Epithelial cell of proximal tubule (primary cell): ENCODE measurements at regions not wholly inside any gene's neighbourhood (a gene's known extent, or its start where the extent isn't known, plus 50 kb on each side); places are given as distances from the start of the nearest gene placed in this dataset.

Source experiments
- DNase-seq: peaks from one replicate; pipeline ENCODE4 v3.0.0-alpha.2; 2011; ENCODE audit warnings: low read depth
- H3K4me3 ChIP-seq: 2 replicates; pipeline ENCODE4 v1.5.1; 2011; ENCODE audit warnings: low read depth, mild to moderate bottlenecking, low read length
- CTCF ChIP-seq: conservative IDR thresholded peaks from 2 replicates; pipeline ENCODE4 v1.5.1; 2012; ENCODE audit warnings: low read depth, mild to moderate bottlenecking, low read length

- no peak for TF ChIP-seq CTCF
- no peak overlapping the region for H3K4me3 ChIP-seq
- no peak for DNase-seq
Measured at GRCh38 chr11:82636615-82637014, 97.0 kb downstream of the FAM181B start.

DNA sequence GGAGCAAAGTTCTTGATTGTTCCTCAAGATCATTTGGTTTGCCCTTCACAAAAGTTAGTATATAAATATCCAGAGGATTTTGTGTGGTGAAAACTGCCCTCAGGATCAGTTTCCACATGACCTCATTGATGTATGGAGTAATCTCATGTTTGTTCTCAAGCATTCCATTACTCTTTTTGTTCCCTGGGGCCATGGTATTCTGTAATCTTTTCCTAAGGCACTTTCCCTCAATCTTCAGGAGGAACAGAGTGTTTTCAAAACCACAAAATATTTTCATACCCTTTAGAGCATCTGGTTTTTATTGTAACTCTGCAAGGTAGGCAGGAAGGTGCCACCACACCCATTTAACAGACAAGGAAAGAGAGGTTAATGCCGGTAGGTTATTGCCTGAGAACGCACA, 99.6 kb downstream of the FAM181B start:
- DNase-seq: no peak
- TF ChIP-seq CTCF: no peak

GRCh38 chr11:82631722-82632630, 101.7 kb downstream of the FAM181B start:
- DNase-seq: peak; percentile 30
- TF ChIP-seq CTCF: no peak
- no peak overlapping the region for H3K4me3 ChIP-seq

More for the DNA sequence above, 99.6 kb downstream of the FAM181B start:
- no peak overlapping the region for H3K4me3 ChIP-seq

- H3K4me3 ChIP-seq: no peak overlapping the region
- no peak for DNase-seq
- no peak for TF ChIP-seq CTCF
Measured at GRCh38 chr11:82610671-82611070, 123.0 kb downstream of the FAM181B start.

GRCh38 chr11:82606738-82607137, 126.9 kb downstream of the FAM181B start:
- no peak for TF ChIP-seq CTCF
- DNase-seq: no peak
- H3K4me3 ChIP-seq: no peak overlapping the region

- H3K4me3 ChIP-seq: no peak overlapping the region
- TF ChIP-seq CTCF: no peak
- DNase-seq: no peak
Measured at GRCh38 chr11:82601711-82602110, 132.0 kb downstream of the FAM181B start.

DNA sequence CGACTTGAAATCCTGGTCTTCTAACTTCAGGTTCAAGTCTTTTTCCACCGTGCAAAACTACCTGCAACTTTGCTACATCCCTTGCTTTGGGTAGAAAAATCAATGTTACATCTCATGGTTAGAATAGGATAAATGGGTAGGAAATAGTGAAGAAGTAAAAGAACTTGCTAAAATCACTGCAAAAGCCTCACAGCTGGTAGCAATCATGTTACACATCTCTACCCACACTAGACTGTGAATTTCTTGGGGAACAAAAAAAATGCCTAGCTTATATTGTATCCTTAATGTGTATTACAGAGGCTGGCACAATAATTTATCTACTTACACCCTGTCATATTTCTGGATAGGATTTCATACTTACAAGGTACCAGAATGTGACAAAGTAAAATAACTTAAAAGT, 133.8 kb downstream of the FAM181B start:
- TF ChIP-seq CTCF: no peak
- H3K4me3 ChIP-seq: no peak overlapping the region
- no peak for DNase-seq
